HEK293 (cell line): ENCODE measurements at regions not wholly inside any gene's neighbourhood (a gene's known extent, or its start where the extent isn't known, plus 50 kb on each side); places are given as distances from the start of the nearest gene placed in this dataset.

ENCODE experiments used
- CTCF ChIA-PET: fragments of 350-600 bp; formaldehyde crosslinking; extraction: SDS; loops from one replicate; lab custom pipeline; 2021; ENCODE audit warnings: antibody characterized with exemption; lab: Yijun Ruan, JAX
- POLR2A ChIA-PET: fragments of 300-600 bp; formaldehyde crosslinking; extraction: SDS; loops from one replicate; lab custom pipeline; 2020; ENCODE audit warnings: antibody characterized with exemption, inconsistent platforms; lab: Yijun Ruan, JAX
- H3K27ac ChIP-seq: fragments of 200-500 bp; sonication (Bioruptor generic); 2 replicates; pipeline ENCODE4 v1.5.1; 2014; ENCODE audit warnings: low read depth, low read length, control low read depth, inconsistent platforms; ENCODE audit errors: extremely low read depth
- H3K36me3 ChIP-seq, 2 experiments: fragments of 200-500 bp in 1 of 2; sonication (Bioruptor generic) in 1 of 2; 1 replicate in 1 of 2; 2 replicates in 1 of 2; pipeline ENCODE4 v1.5.1; 2014 to 2017; ENCODE audit warnings: inconsistent platforms in 2 of 2, low read length in 2 of 2; ENCODE audit not compliant: control insufficient read depth in 2 of 2, insufficient read depth in 1 of 2
- H3K4me1 ChIP-seq: fragments of 200-500 bp; sonication (Bioruptor generic); 2 replicates; pipeline ENCODE4 v1.5.1; 2014; ENCODE audit warnings: mild to moderate bottlenecking, low read length, inconsistent platforms; ENCODE audit not compliant: control insufficient read depth, insufficient read depth
- H3K4me3 ChIP-seq: 2 replicates; pipeline ENCODE4 v1.5.1; 2011; ENCODE audit warnings: low read depth, mild to moderate bottlenecking, control low read depth, low read length, moderate library complexity
- H3K9me3 ChIP-seq: fragments of 200-500 bp; sonication (Bioruptor generic); 2 replicates; pipeline ENCODE4 v1.5.1; 2014; ENCODE audit warnings: low read depth, low read length, inconsistent platforms; ENCODE audit not compliant: control insufficient read depth, insufficient read depth
- HOXC10 ChIP-seq: sonication (generic); formaldehyde crosslinking; IDR thresholded peaks from 2 replicates; pipeline ENCODE4 v1.8.1; 2023; ENCODE audit warnings: mild to moderate bottlenecking, missing genetic modification reagents
- REST ChIP-seq: fragments of 450-650 bp; formaldehyde crosslinking; IDR thresholded peaks from 2 replicates; pipeline ENCODE4 v1.5.1; 2016; ENCODE audit warnings: missing biosample characterization, missing genetic modification characterization
- SALL2 ChIP-seq: fragments of 450-650 bp; formaldehyde crosslinking; IDR thresholded peaks from 2 replicates; pipeline ENCODE4 v1.5.0; 2017; ENCODE audit warnings: missing biosample characterization, mild to moderate bottlenecking, missing genetic modification characterization, borderline replicate concordance
- SP3 ChIP-seq: fragments of 450-650 bp; formaldehyde crosslinking; IDR thresholded peaks from 2 replicates; pipeline ENCODE4 v1.5.1; 2016; ENCODE audit warnings: missing biosample characterization, missing genetic modification characterization
- TCF7L2 ChIP-seq: IDR thresholded peaks from 2 replicates; pipeline ENCODE4 v1.6.1; 2011; ENCODE audit warnings: low read depth, mild to moderate bottlenecking, inconsistent platforms, low read length, moderate library complexity, borderline replicate concordance
- YY2 ChIP-seq: fragments of 450-650 bp; formaldehyde crosslinking; IDR thresholded peaks from 2 replicates; pipeline ENCODE4 v1.5.1; 2016; ENCODE audit warnings: missing biosample characterization, missing genetic modification characterization
- ZBTB1 ChIP-seq: fragments of 450-650 bp; formaldehyde crosslinking; IDR thresholded peaks from 2 replicates; pipeline ENCODE4 v1.5.1; 2016; ENCODE audit warnings: missing biosample characterization, missing genetic modification characterization
- ZBTB21 ChIP-seq: fragments of 450-650 bp; formaldehyde crosslinking; IDR thresholded peaks from 2 replicates; pipeline ENCODE4 v1.5.1; 2017; ENCODE audit warnings: missing biosample characterization, missing genetic modification characterization
- ZFP37 ChIP-seq: fragments of 450-650 bp; formaldehyde crosslinking; IDR thresholded peaks from 2 replicates; pipeline ENCODE4 v1.5.1; 2016; ENCODE audit warnings: missing biosample characterization, missing genetic modification characterization
- ZNF132 ChIP-seq: fragments of 450-650 bp; formaldehyde crosslinking; IDR thresholded peaks from 2 replicates; pipeline ENCODE4 v1.5.1; 2017; ENCODE audit warnings: missing biosample characterization, missing genetic modification characterization, borderline replicate concordance
- ZNF138 ChIP-seq: fragments of 450-650 bp; formaldehyde crosslinking; IDR thresholded peaks from 2 replicates; pipeline ENCODE4 v1.5.1; 2016; ENCODE audit warnings: missing biosample characterization, missing genetic modification characterization, borderline replicate concordance
- ZNF311 ChIP-seq: fragments of 450-650 bp; formaldehyde crosslinking; IDR thresholded peaks from 2 replicates; pipeline ENCODE4 v1.5.1; 2017; ENCODE audit warnings: missing biosample characterization, missing genetic modification characterization, borderline replicate concordance
- ZNF514 ChIP-seq: fragments of 450-650 bp; formaldehyde crosslinking; IDR thresholded peaks from 2 replicates; pipeline ENCODE4 v1.5.1; 2016; ENCODE audit warnings: missing biosample characterization, missing genetic modification characterization
- ZNF548 ChIP-seq: fragments of 450-650 bp; formaldehyde crosslinking; IDR thresholded peaks from 2 replicates; pipeline ENCODE4 v1.5.1; 2016; ENCODE audit warnings: missing biosample characterization, missing genetic modification characterization
- ZNF585B ChIP-seq: fragments of 450-650 bp; formaldehyde crosslinking; IDR thresholded peaks from 2 replicates; pipeline ENCODE4 v1.5.1; 2016; ENCODE audit warnings: missing biosample characterization, missing genetic modification characterization
- ZNF654 ChIP-seq: fragments of 450-650 bp; formaldehyde crosslinking; IDR thresholded peaks from 2 replicates; pipeline ENCODE4 v1.5.1; 2016; ENCODE audit warnings: low read depth, missing biosample characterization, missing genetic modification characterization
- ZNF670 ChIP-seq: fragments of 450-650 bp; formaldehyde crosslinking; IDR thresholded peaks from 2 replicates; pipeline ENCODE4 v1.5.1; 2016; ENCODE audit warnings: missing biosample characterization, missing genetic modification characterization, low read depth
- ZNF768 ChIP-seq: fragments of 450-650 bp; formaldehyde crosslinking; IDR thresholded peaks from 2 replicates; pipeline ENCODE4 v1.5.1; 2018; ENCODE audit warnings: missing biosample characterization, mild to moderate bottlenecking, missing genetic modification characterization
- ZNF792 ChIP-seq: fragments of 450-650 bp; formaldehyde crosslinking; IDR thresholded peaks from 2 replicates; pipeline ENCODE4 v1.5.1; 2016; ENCODE audit warnings: missing biosample characterization, missing genetic modification characterization
- ZSCAN30 ChIP-seq: fragments of 450-650 bp; IDR thresholded peaks from 2 replicates; pipeline ENCODE4 v1.5.1; 2018; ENCODE audit warnings: missing biosample characterization, mild to moderate bottlenecking, missing genetic modification characterization, moderate library complexity
- TF ChIP-seq, protein P1 (sequence below): fragments of 450-650 bp; formaldehyde crosslinking; IDR thresholded peaks from 2 replicates; pipeline ENCODE4 v1.5.1; 2016; ENCODE audit warnings: missing biosample characterization, missing genetic modification characterization

DNA sequence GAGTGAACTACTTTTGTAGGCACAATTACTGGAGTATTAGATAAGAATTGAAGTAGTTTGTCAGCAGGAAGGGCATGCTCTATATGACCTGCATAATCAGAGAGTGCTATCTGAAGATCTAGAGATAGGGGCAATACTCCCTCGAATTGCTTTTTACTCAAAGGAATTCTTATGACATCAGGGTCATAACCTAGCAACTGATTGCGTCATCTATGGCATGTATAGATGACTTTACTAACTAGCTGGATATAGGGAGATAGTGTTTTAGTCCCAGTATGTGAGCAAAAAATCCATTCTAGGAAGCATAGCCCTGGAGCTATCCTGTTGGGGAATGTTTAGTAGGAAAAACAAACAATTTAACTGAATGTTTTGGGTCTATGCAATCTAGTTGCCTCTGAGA, 109.5 kb upstream of the ZNF267 start:
- no peak overlapping the region for H3K4me3 ChIP-seq
- H3K9me3 ChIP-seq: no peaks in the 10 kb centered on the region
- H3K27ac ChIP-seq: no peak overlapping the region
- POLR2A ChIA-PET: no interaction called here
- TF ChIP-seq ZNF132 (tag by site-specific recombination) (no peak), ZBTB1 (tag by site-specific recombination) (no peak), ZBTB21 (tag by site-specific recombination) (no peak)
- TF ChIP-seq, all 188 proteins: peak for 0
- CTCF ChIA-PET: no interaction called here
- H3K4me1 ChIP-seq: no peaks in the 10 kb centered on the region
- H3K36me3 ChIP-seq: no peaks in the 10 kb centered on the region

DNA sequence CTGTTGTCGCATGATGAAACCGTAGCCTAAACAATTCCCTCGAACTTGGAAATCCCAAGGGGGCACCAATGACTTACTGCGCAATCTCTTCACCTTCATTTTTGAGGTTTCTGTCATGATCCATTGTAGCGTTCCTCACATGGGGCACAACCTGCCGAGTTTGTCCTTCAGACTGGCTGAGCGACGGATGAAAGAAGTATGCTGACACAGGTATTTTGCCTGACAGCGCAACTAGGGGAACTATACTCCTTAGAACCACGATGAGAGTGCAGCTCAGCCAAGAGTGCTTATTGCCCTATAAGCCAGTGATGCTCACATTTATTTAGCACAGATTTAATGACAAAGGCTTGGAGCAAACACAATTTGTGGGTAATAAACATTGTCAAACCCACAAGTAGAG, 106.3 kb upstream of the ZNF267 start:
- Histone ChIP-seq H3K4me3 (no peak overlapping the region), H3K4me1 (no peaks in the 10 kb centered on the region), H3K36me3 (no peaks in the 10 kb centered on the region), H3K27ac (no peak overlapping the region), H3K9me3 (no peaks in the 10 kb centered on the region)
- ChIA-PET POLR2A (no interaction called here), CTCF (no interaction called here)
- TF ChIP-seq ZNF514 (tag by site-specific recombination) (no peak), ZNF548 (tag by site-specific recombination) (no peak), ZNF311 (tag by site-specific recombination) (no peak), SALL2 (tag by site-specific recombination) (no peak), ZNF792 (no peak), ZNF138 (tag by site-specific recombination) (no peak), ZNF654 (tag by site-specific recombination) (no peak), ZSCAN30 (tag by site-specific recombination) (no peak), ZNF670 (tag by site-specific recombination) (no peak)
- TF ChIP-seq, protein P1, sequence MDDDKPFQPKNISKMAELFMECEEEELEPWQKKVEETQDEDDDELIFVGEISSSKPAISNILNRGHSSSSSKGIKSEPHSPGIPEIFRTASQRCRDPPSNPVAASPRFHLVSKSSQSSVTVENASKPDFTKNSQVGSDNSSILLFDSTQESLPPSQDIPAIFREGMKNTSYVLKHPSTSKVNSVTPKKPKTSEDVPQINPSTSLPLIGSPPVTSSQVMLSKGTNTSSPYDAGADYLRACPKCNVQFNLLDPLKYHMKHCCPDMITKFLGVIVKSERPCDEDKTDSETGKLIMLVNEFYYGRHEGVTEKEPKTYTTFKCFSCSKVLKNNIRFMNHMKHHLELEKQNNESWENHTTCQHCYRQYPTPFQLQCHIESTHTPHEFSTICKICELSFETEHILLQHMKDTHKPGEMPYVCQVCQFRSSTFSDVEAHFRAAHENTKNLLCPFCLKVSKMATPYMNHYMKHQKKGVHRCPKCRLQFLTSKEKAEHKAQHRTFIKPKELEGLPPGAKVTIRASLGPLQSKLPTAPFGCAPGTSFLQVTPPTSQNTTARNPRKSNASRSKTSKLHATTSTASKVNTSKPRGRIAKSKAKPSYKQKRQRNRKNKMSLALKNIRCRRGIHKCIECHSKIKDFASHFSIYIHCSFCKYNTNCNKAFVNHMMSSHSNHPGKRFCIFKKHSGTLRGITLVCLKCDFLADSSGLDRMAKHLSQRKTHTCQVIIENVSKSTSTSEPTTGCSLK: no peak

DNA sequence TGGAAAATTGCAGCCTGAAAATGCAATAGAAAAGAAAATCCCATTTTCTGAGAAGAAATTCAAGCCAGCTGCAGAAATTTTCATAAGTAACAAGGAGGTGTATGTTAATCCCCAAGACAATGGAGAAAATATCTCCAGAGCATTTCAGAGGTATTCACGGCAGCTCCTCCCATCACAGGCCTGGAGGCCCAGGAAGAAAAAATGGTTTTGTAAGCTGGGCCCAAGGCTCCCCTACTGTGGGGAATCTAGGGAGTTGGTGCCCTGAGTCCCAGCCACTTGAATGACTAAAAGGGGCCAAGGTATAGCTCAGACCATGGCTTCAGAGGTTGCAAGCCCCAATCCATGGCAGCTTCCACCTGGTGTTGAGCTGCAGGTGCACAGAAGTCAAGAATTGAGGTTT, 93.3 kb upstream of the ZNF267 start:
- TF ChIP-seq ZFP37 (tag by site-specific recombination) (no peak), TCF7L2 (no peak), ZNF585B (peak; percentile 72)
- Histone ChIP-seq H3K36me3 (no peaks in the 10 kb centered on the region), H3K9me3 (no peaks in the 10 kb centered on the region), H3K27ac (no peak overlapping the region), H3K4me1 (no peaks in the 10 kb centered on the region), H3K4me3 (no peak overlapping the region)
- ChIA-PET POLR2A (no interaction called here), CTCF (no interaction called here)

DNA sequence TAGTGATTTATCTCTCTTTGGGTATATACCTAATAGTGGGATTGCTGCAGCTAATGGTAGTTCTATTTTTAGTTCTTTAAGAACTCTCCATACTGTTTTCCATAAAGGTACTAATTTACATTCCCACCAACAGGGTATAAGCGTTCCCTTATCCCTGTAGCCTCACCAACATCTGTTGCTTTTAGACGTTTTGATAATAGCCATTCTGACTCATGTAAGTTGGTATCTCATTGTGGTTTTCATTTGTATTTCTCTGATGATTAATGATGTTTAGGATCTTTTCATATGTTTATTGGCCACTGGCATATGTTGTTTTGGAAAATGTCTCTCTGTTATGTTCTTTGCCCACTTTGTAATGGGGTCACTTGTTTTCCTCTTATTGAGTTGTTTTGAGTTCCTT, 88.5 kb upstream of the ZNF267 start:
- Histone ChIP-seq H3K4me1 (no peaks in the 10 kb centered on the region), H3K4me3 (no peak overlapping the region), H3K36me3 (no peaks in the 10 kb centered on the region), H3K27ac (no peak overlapping the region), H3K9me3 (no peaks in the 10 kb centered on the region)
- no peak for TF ChIP-seq SP3
- no peak for TF ChIP-seq ZNF768 (tag by site-specific recombination)
- no peak for TF ChIP-seq HOXC10 (CRISPR knock-in tag)
- TF ChIP-seq REST (tag by site-specific recombination): no peak
- no peak for TF ChIP-seq YY2 (tag by site-specific recombination)
- ChIA-PET POLR2A (no interaction called here), CTCF (no interaction called here)
